Skeletal muscle cell (primary cell): ENCODE measurements at regions not wholly inside any gene's neighbourhood (a gene's known extent, or its start where the extent isn't known, plus 50 kb on each side); places are given as distances from the start of the nearest gene placed in this dataset.
"Not testable (repeated sequence)": the region's sequence is repeated elsewhere in the genome, so short reads cannot be mapped to it uniquely, and the experiment has no call there.

Experiments
- DNase-seq: peaks from one replicate; pipeline ENCODE4 v3.0.0-alpha.2; 2010; ENCODE audit warnings: low read depth
- H3K4me3 ChIP-seq: 2 replicates; pipeline ENCODE4 v1.5.1; 2011; ENCODE audit warnings: low read depth, mild to moderate bottlenecking, control low read depth, low read length, moderate library complexity

GRCh38 chr22:47400701-47401591 is 638.5 kb downstream of the TBC1D22A start:
- no peak for DNase-seq
- no peak overlapping the region for H3K4me3 ChIP-seq

GRCh38 chr22:47400131-47400530 is 637.7 kb downstream of the TBC1D22A start:
- not testable (repeated sequence) for DNase-seq, H3K4me3 ChIP-seq

GRCh38 chr22:47398921-47399790 is 636.7 kb downstream of the TBC1D22A start:
- H3K4me3 ChIP-seq: no peak overlapping the region
- no peak for DNase-seq

- no peak for DNase-seq
- no peak overlapping the region for H3K4me3 ChIP-seq
These were observed 636.0 kb downstream of the TBC1D22A start for GRCh38 chr22:47398491-47398890.

GRCh38 chr22:47397673-47398072 is 635.2 kb downstream of the TBC1D22A start:
- H3K4me3 ChIP-seq: no peak overlapping the region
- DNase-seq: no peak

GRCh38 chr22:47396515-47396914 is 634.1 kb downstream of the TBC1D22A start:
- no peak for DNase-seq
- no peak overlapping the region for H3K4me3 ChIP-seq

GRCh38 chr22:47396105-47396504 is 633.7 kb downstream of the TBC1D22A start:
- no peak for DNase-seq

GRCh38 chr22:47395481-47395880 is 633.0 kb downstream of the TBC1D22A start:
- no peak for DNase-seq
- no peak overlapping the region for H3K4me3 ChIP-seq

More at GRCh38 chr22:47396105-47396504, 633.7 kb downstream of the TBC1D22A start:
- H3K4me3 ChIP-seq: no peak overlapping the region

GRCh38 chr22:47394504-47395440 is 632.3 kb downstream of the TBC1D22A start:
- no peak overlapping the region for H3K4me3 ChIP-seq
- no peak for DNase-seq

GRCh38 chr22:47393191-47393590 is 630.7 kb downstream of the TBC1D22A start:
- DNase-seq: no peak
- H3K4me3 ChIP-seq: no peak overlapping the region

GRCh38 chr22:47392729-47393128 is 630.3 kb downstream of the TBC1D22A start:
- H3K4me3 ChIP-seq: no peak overlapping the region
- no peak for DNase-seq

- no peak for DNase-seq
- no peak overlapping the region for H3K4me3 ChIP-seq
These were observed 629.6 kb downstream of the TBC1D22A start for GRCh38 chr22:47392054-47392347.

- no peak overlapping the region for H3K4me3 ChIP-seq
- no peak for DNase-seq
These were observed 629.0 kb downstream of the TBC1D22A start for GRCh38 chr22:47391169-47392053.

GRCh38 chr22:47390026-47390970 is 627.8 kb downstream of the TBC1D22A start:
- DNase-seq: no peak
- no peak overlapping the region for H3K4me3 ChIP-seq

- no peak overlapping the region for H3K4me3 ChIP-seq
- DNase-seq: no peak
These were observed 626.8 kb downstream of the TBC1D22A start for GRCh38 chr22:47389201-47389600.

GRCh38 chr22:47388778-47389177 is 626.3 kb downstream of the TBC1D22A start:
- DNase-seq: no peak
- H3K4me3 ChIP-seq: no peak overlapping the region

GRCh38 chr22:47388331-47388730 is 625.9 kb downstream of the TBC1D22A start:
- H3K4me3 ChIP-seq: no peak overlapping the region
- DNase-seq: no peak
